CD4-positive, alpha-beta T cell (primary cell): ENCODE measurements at regions not wholly inside any gene's neighbourhood (a gene's known extent, or its start where the extent isn't known, plus 50 kb on each side); places are given as distances from the start of the nearest gene placed in this dataset.

Source experiments
- ATAC-seq: fragments of 200-7000 bp; cut with Tn5 transposase; one replicate; pipeline ENCODE4 v1.10.0; 2022; ENCODE audit warnings: mild to moderate bottlenecking; ENCODE audit not compliant: poor library complexity
- CTCF ChIA-PET: fragments of 350-600 bp; sonication (Branson Sonifier 250); formaldehyde crosslinking; loops from one replicate; lab custom pipeline; 2021; ENCODE audit warnings: antibody characterized with exemption, inconsistent platforms; lab: Charles Lee
- POLR2A ChIA-PET: fragments of 350-600 bp; sonication (Branson Sonifier 250); formaldehyde crosslinking; loops from one replicate; lab custom pipeline; 2021; ENCODE audit warnings: antibody characterized with exemption, inconsistent platforms; lab: Charles Lee
- DNase-seq, 14 experiments: peaks; one replicate each; pipeline ENCODE4 v3.0.0-alpha.2; 2013 to 2020; ENCODE audit warnings: mixed read lengths in 2 of 14
- H3K27ac ChIP-seq, 2 donors: one replicate each; pipeline versions ENCODE4 v1.5.1 to v1.7.0; 2013; ENCODE audit warnings: low read length in 2 of 2, low read depth in 1 of 2, mild to moderate bottlenecking in 1 of 2
- H3K27me3 ChIP-seq, 2 experiments: 1 replicate in 1 of 2; 2 replicates in 1 of 2; pipeline versions ENCODE4 v1.6.1 to v1.7.0; 2013; ENCODE audit warnings: low read length in 2 of 2, control low read depth in 1 of 2, mild to moderate bottlenecking in 1 of 2, moderate library complexity in 1 of 2; ENCODE audit not compliant: insufficient read depth in 2 of 2, control insufficient read depth in 1 of 2
- H3K36me3 ChIP-seq: one replicate; pipeline ENCODE4 v1.6.1; 2013; ENCODE audit warnings: low read length, control low read depth; ENCODE audit not compliant: insufficient read depth
- H3K4me1 ChIP-seq: one replicate; pipeline ENCODE4 v1.6.1; 2013; ENCODE audit warnings: low read length, control low read depth; ENCODE audit not compliant: insufficient read depth
- H3K4me3 ChIP-seq: one replicate; pipeline ENCODE4 v1.5.1; 2013; ENCODE audit warnings: mild to moderate bottlenecking, low read length, moderate library complexity
- H3K9me3 ChIP-seq, 2 experiments: 1 replicate in 1 of 2; 2 replicates in 1 of 2; pipeline versions ENCODE4 v1.6.1 to v1.7.0; 2013; ENCODE audit warnings: low read length in 2 of 2, mild to moderate bottlenecking in 2 of 2, control low read depth in 1 of 2, moderate library complexity in 1 of 2; ENCODE audit not compliant: control insufficient read depth in 1 of 2, insufficient read depth in 1 of 2
- H3K27ac Mint-ChIP-seq: one replicate; pipeline ENCODE4 v1.8.0; 2020; ENCODE audit warnings: mixed read lengths
- H3K27me3 Mint-ChIP-seq: one replicate; pipeline ENCODE4 v1.8.0; 2021; ENCODE audit warnings: mixed read lengths
- H3K36me3 Mint-ChIP-seq: one replicate; pipeline ENCODE4 v1.8.0; 2021; ENCODE audit warnings: low read depth, mixed read lengths
- H3K4me1 Mint-ChIP-seq: one replicate; pipeline ENCODE4 v1.8.0; 2021; ENCODE audit warnings: low read depth, mixed read lengths
- H3K4me3 Mint-ChIP-seq: one replicate; pipeline ENCODE4 v1.8.0; 2020; ENCODE audit warnings: mild to moderate bottlenecking, mixed read lengths
- H3K9me3 Mint-ChIP-seq: one replicate; pipeline ENCODE4 v1.8.0; 2020; ENCODE audit warnings: mixed read lengths
- CTCF ChIP-seq: fragments of 200-600 bp; IDR thresholded peaks from one replicate; pipeline ENCODE4 v1.8.0; 2022; ENCODE audit warnings: antibody characterized with exemption, mild to moderate bottlenecking
- intact Hi-C, 2 experiments: fragments of 100-400 bp; cut with DNase I in 1 of 2; cut with micrococcal nuclease in 1 of 2; formaldehyde crosslinking; loops; one replicate each; pipeline versions ENCODE4 v1.15.1 to v1.9.0; 2023 to 2025; cut with DNase I, micrococcal nuclease

- intact Hi-C loops, result no loop called here
- no peak overlapping the region for H3K27ac Mint-ChIP-seq
- H3K36me3 Mint-ChIP-seq, result no peaks in the 10 kb centered on the region
- no peaks in the 10 kb centered on the region for H3K36me3 ChIP-seq
- POLR2A ChIA-PET, result no interaction called here
- no peaks in the 10 kb centered on the region for H3K9me3 ChIP-seq
- peaks cover 20% of the 10 kb centered on the region for H3K4me1 ChIP-seq
- H3K27me3 Mint-ChIP-seq, result no peaks in the 10 kb centered on the region
- no peak for DNase-seq
- no peaks in the 10 kb centered on the region for H3K9me3 Mint-ChIP-seq
- TF ChIP-seq CTCF, result no peak
- H3K4me3 Mint-ChIP-seq, result no peak overlapping the region
- H3K27ac ChIP-seq, result no peak overlapping the region
- no peak overlapping the region for H3K4me3 ChIP-seq
- H3K4me1 Mint-ChIP-seq, result peaks cover 44% of the 10 kb centered on the region
- CTCF ChIA-PET, result no interaction called here
- no peaks in the 10 kb centered on the region for H3K27me3 ChIP-seq
- no peak for ATAC-seq
Measured at GRCh38 chr1:58927041-58927721, 143.3 kb upstream of the JUN start.

GRCh38 chr1:58927722-58928085 is 143.9 kb upstream of the JUN start:
- DNase-seq (no peak), ATAC-seq (no peak)
- ChIA-PET POLR2A (no interaction called here), CTCF (no interaction called here)
- intact Hi-C loops, result no loop called here
- Mint-ChIP-seq H3K36me3 (no peaks in the 10 kb centered on the region), H3K4me1 (peaks cover 44% of the 10 kb centered on the region), H3K4me3 (no peak overlapping the region), H3K9me3 (no peaks in the 10 kb centered on the region), H3K27ac (no peak overlapping the region), H3K27me3 (no peaks in the 10 kb centered on the region)
- H3K27me3 ChIP-seq, result no peaks in the 10 kb centered on the region
- H3K4me3 ChIP-seq, result no peak overlapping the region
- H3K4me1 ChIP-seq, result peaks cover 16% of the 10 kb centered on the region
- no peak for TF ChIP-seq CTCF
- no peak overlapping the region for H3K27ac ChIP-seq
- H3K36me3 ChIP-seq, result no peaks in the 10 kb centered on the region
- no peaks in the 10 kb centered on the region for H3K9me3 ChIP-seq

DNA sequence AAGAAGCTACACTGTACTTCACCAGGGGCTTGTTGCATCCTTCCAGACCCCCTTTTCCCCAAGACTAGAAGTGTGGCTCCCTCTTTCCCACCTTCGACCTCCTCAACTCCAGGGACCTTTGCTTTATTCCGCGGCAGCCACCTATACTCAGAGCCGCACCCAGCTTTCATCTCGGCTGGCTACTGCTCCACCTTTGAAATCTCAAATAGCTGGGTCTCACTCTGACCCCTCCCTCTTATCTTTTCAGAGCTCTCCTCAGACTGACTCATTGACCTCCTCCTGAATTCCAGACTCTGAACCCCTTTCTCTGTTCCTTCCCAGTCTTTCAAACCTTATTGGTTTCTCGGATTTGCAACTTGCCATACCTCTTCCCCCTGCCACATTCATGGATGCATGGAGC is 144.7 kb upstream of the JUN start:
- no peaks in the 10 kb centered on the region for H3K36me3 ChIP-seq
- H3K4me1 Mint-ChIP-seq, result peaks cover 44% of the 10 kb centered on the region
- H3K36me3 Mint-ChIP-seq, result no peaks in the 10 kb centered on the region
- no peak overlapping the region for H3K4me3 ChIP-seq
- H3K27me3 ChIP-seq, result no peaks in the 10 kb centered on the region
- ChIA-PET POLR2A (no interaction called here), CTCF (interaction anchor here (0.6 kb wide), 1 partner anchor 447 kb away, joined by 4 read pairs; no protein-coding TSS in a partner anchor)
- H3K27me3 Mint-ChIP-seq, result no peaks in the 10 kb centered on the region
- no peak overlapping the region for H3K4me3 Mint-ChIP-seq
- H3K9me3 Mint-ChIP-seq, result no peaks in the 10 kb centered on the region
- H3K27ac ChIP-seq, result no peak overlapping the region
- intact Hi-C loops, result no loop called here
- H3K27ac Mint-ChIP-seq, result no peak overlapping the region
- ATAC-seq (no peak), DNase-seq (no peak)
- peaks cover 18% of the 10 kb centered on the region for H3K4me1 ChIP-seq
- TF ChIP-seq CTCF, result no peak
- no peaks in the 10 kb centered on the region for H3K9me3 ChIP-seq
